Heart left ventricle (tissue), 16 donors: ENCODE measurements at regions not wholly inside any gene's neighbourhood (a gene's known extent, or its start where the extent isn't known, plus 50 kb on each side); places are given as distances from the start of the nearest gene placed in this dataset.
"Not testable (repeated sequence)": the region's sequence is repeated elsewhere in the genome, so short reads cannot be mapped to it uniquely, and the experiment has no call there.

Experiments
- ATAC-seq, 4 donors: fragments of 200-7000 bp; cut with Tn5 transposase; one replicate each; pipeline ENCODE4 v1.9.1; 2020 to 2022; ENCODE audit warnings: moderate library complexity in 4 of 4, mild to moderate bottlenecking in 3 of 4, moderate number of reproducible peaks in 1 of 4
- DNase-seq, 5 donors: peaks; one replicate each; pipeline ENCODE4 v3.0.0-alpha.2; 2020
- H3K27ac ChIP-seq, 12 donors: fragments of 200-600 bp; sonication (generic) in 4 of 12; one replicate each; pipeline versions ENCODE4 v1.5.0 to v1.8.0; 2016 to 2022; ENCODE audit warnings: mild to moderate bottlenecking in 2 of 12
- H3K27me3 ChIP-seq, 9 donors: fragments of 200-600 bp; sonication (generic) in 2 of 9; one replicate each; pipeline versions ENCODE4 v1.5.1 to v1.8.0; 2016 to 2022; ENCODE audit warnings: mild to moderate bottlenecking in 3 of 9
- H3K36me3 ChIP-seq, 9 donors: fragments of 200-600 bp; sonication (generic) in 2 of 9; one replicate each; pipeline versions ENCODE4 v1.5.0 to v1.8.0; 2018 to 2022; ENCODE audit warnings: mild to moderate bottlenecking in 2 of 9
- H3K4me1 ChIP-seq, 12 donors: fragments of 200-600 bp; sonication (generic) in 4 of 12; one replicate each; pipeline versions ENCODE4 v1.5.0 to v1.8.0; 2016 to 2022; ENCODE audit warnings: mild to moderate bottlenecking in 3 of 12
- H3K4me3 ChIP-seq, 12 donors: fragments of 200-600 bp; sonication (generic) in 4 of 12; one replicate each; pipeline versions ENCODE4 v1.5.0 to v1.8.0; 2017 to 2022; ENCODE audit warnings: mild to moderate bottlenecking in 9 of 12, moderate library complexity in 4 of 12
- H3K9me3 ChIP-seq, 12 donors: fragments of 200-600 bp; sonication (generic) in 4 of 12; one replicate each; pipeline versions ENCODE4 v1.5.0 to v1.8.0; 2016 to 2022; ENCODE audit warnings: mild to moderate bottlenecking in 1 of 12
- POLR2A ChIP-seq, 2 donors: fragments of 450-650 bp; IDR thresholded peaks; one replicate each; pipeline ENCODE4 v1.6.1; 2017; ENCODE audit warnings: antibody characterized with exemption in 2 of 2, mild to moderate bottlenecking in 2 of 2, moderate library complexity in 2 of 2
- WGBS, 4 donors: extraction: QIAGEN DNeasy Blood & Tissue Kit in 2 of 4; methylation state at CpG; one replicate each; pipeline versions ENCODE4 v1.1.5 to v1.1.7; 2013 to 2018; 5-methylcytosine and 5-hydroxymethylcytosine counted together
- intact Hi-C, 10 donors: fragments of 100-400 bp; cut with DNase I; formaldehyde crosslinking; loops; one replicate each; pipeline versions ENCODE4 v1.11.1 to v1.14.2; 2022
- TF ChIP-seq, protein P1 (sequence below), 12 donors: fragments of 200-600 bp; sonication (generic) in 4 of 12; IDR thresholded peaks; one replicate each; pipeline versions ENCODE4 v1.5.0 to v1.8.0; 2018 to 2022; ENCODE audit warnings: antibody characterized with exemption in 12 of 12, mild to moderate bottlenecking in 5 of 12
- donor health status: ischemic (EF 13 %, LVEDD 7.1; RV severe dilation, severe dysfunction).
- donor health status: healthy with polysubstance abuse.
- donor health status: DM: no; HTN: yes; CAD: no.
- donor health status: DM: no; HTN: no; CAD: no.
- donor health status: ischemic (EF 25% LVEDD 6.9; RV normal size, moderate dysfunction).
- donor health status: ischemic (EF 25% LVEDD 5.7; RV mildly dilated, moderate dysfunction).
- donor health status: healthy.
- donor health status: DM: yes; HTN: yes; CAD: no.
- donor health status: ischemic (EF 35%, LVEDD 5.7; RV mildly dilated, moderate dysfunction).
- donor health status: nonischemic (EF 11% LVEDD 7.7; RV severe dilation, severe dysfunction).
- donor health status: DM: yes; HTN: yes; CAD: no.
- donor health status: PGD.
- donor health status: ischemic (EF 29% LVEDD 5.4; RV normal size, mild dysfunction).
- donor health status: nonischemic (EF 23%, LVEDD 6.1; RV moderate dilation, normal function).

DNA sequence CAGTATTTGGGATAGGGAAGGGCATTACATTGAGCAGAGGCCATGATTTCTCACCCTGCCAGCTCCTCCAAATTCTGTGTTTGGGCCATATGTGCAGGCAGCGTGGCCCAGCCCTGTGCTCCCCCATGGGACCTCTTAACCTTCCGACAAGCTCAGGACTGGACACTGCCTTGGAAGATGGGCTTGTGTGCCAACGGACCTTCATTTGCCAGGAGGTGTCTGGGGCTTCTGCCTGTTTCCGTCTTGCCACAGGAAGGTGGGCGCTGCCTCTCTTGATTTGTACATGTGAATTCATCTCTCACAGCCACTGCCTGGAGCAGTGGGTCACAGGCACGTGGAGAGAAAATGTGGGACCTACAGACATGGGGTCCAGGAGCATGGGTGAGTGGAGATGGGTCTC lies 272.6 kb downstream of the CCSER2 start:
- ATAC-seq, result no peak
- peaks cover 0 to 8% (median 0%) of the 10 kb centered on the region in 9 donors for H3K27me3 ChIP-seq
- H3K4me3 ChIP-seq, result no peak overlapping the region
- DNase-seq, result no peak
- intact Hi-C loops, result no loop called here
- H3K27ac ChIP-seq, result no peak overlapping the region
- no peaks in the 10 kb centered on the region for H3K36me3 ChIP-seq
- no peaks in the 10 kb centered on the region for H3K4me1 ChIP-seq
- TF ChIP-seq, protein P1, sequence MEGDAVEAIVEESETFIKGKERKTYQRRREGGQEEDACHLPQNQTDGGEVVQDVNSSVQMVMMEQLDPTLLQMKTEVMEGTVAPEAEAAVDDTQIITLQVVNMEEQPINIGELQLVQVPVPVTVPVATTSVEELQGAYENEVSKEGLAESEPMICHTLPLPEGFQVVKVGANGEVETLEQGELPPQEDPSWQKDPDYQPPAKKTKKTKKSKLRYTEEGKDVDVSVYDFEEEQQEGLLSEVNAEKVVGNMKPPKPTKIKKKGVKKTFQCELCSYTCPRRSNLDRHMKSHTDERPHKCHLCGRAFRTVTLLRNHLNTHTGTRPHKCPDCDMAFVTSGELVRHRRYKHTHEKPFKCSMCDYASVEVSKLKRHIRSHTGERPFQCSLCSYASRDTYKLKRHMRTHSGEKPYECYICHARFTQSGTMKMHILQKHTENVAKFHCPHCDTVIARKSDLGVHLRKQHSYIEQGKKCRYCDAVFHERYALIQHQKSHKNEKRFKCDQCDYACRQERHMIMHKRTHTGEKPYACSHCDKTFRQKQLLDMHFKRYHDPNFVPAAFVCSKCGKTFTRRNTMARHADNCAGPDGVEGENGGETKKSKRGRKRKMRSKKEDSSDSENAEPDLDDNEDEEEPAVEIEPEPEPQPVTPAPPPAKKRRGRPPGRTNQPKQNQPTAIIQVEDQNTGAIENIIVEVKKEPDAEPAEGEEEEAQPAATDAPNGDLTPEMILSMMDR (IDR thresholded peaks at IDR 0.05), result no peak
- TF ChIP-seq POLR2A (IDR thresholded peaks at IDR 0.05), result no peak
- WGBS, 4 donors, result 63 to 95% (median 80%) methylated on average over 2 to 6 of the region's 6 CpGs
- no peaks in the 10 kb centered on the region for H3K9me3 ChIP-seq

DNA sequence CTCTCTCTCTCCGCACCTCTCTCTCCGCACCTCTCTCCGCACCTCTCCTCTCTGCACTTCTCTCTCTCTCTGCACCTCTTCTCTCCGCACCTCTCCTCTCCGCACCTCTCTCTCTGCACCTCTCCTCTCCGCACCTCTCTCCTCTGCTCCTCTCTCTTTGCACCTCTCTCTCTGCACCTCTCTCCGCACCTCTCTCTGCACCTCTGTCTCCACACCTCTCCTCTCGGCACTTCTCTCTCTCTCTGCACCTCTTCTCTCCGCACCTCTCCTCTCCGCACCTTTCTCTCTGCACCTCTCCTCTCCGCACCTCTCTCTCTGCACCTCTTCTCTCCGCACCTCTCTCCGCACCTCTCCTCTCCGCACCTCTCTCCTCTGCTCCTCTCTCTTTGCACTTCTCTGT lies 274.2 kb downstream of the CCSER2 start:
- ATAC-seq, intact Hi-C loops, H3K9me3 ChIP-seq, DNase-seq, H3K36me3 ChIP-seq, H3K4me3 ChIP-seq, H3K27ac ChIP-seq, H3K27me3 ChIP-seq, H3K4me1 ChIP-seq: not testable (repeated sequence)
- WGBS, 4 donors, result 56 to 69% (median 66%) methylated on average over 14 of the region's 14 CpGs

DNA sequence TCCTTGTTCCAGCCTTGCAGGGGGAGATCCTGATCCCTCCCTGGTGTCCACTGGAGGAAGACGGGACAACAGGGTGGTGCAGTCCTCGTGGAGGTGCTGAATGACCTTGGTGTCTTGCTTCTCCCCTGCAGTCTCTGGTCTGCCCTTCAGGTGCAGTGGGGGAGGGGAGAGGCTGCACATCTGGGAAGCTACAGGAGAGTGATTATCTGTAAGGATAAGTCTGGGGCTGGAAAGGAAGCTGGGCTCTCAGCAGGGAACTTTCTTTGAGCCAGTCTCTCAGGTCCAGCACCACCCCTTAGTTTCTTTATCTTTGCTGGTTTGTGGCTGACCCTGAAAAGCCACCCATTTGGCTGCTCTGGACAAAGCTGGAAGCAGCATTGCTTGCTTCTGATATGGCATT lies 275.6 kb downstream of the CCSER2 start:
- intact Hi-C loops, result no loop called here
- TF ChIP-seq, protein P1 (IDR thresholded peaks at IDR 0.05), result no peak
- no peak for TF ChIP-seq POLR2A (IDR thresholded peaks at IDR 0.05)
- Histone ChIP-seq H3K36me3 (no peaks in the 10 kb centered on the region), H3K4me3 (no peak overlapping the region), H3K27me3 (peaks cover 0 to 8% (median 0%) of the 10 kb centered on the region in 9 donors), H3K27ac (no peak overlapping the region), H3K4me1 (no peaks in the 10 kb centered on the region), H3K9me3 (no peaks in the 10 kb centered on the region)
- WGBS, 4 donors, result 30 to 42% (median 35%) methylated on average over 2 of the region's 2 CpGs
- no peak for ATAC-seq
- no peak for DNase-seq

DNA sequence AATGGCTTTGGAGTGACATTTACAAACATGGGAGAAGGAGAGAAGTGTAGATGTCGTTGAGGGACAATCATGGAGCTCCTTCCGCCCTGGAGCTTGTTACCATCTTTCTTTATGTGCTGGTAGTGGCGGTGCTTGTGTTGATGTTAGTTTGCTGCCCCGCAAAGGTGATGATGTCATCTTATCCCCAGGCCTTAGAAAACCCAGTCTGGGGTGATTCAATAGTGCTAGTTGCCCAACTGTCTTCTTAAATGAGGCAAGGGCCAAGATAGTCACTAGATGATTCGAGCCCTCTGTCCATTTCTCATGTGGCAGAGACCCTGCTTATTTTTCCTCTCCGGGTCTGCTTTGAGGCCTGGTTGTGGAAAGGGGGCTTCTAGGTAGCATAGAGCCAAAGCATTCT lies 277.4 kb downstream of the CCSER2 start:
- no peak for DNase-seq
- H3K4me3 ChIP-seq, result no peak overlapping the region
- H3K36me3 ChIP-seq, result no peaks in the 10 kb centered on the region
- H3K27ac ChIP-seq, result no peak overlapping the region
- peaks cover 0 to 13% (median 0%) of the 10 kb centered on the region in 9 donors for H3K27me3 ChIP-seq
- ATAC-seq, result no peak
- H3K9me3 ChIP-seq, result no peaks in the 10 kb centered on the region
- 80 to 89% (median 88%) methylated on average over 6 of the region's 6 CpGs for WGBS, 4 donors
- TF ChIP-seq, protein P1 (IDR thresholded peaks at IDR 0.05), result no peak
- no peak for TF ChIP-seq POLR2A (IDR thresholded peaks at IDR 0.05)
- no peaks in the 10 kb centered on the region for H3K4me1 ChIP-seq
- intact Hi-C loops, result no loop called here

DNA sequence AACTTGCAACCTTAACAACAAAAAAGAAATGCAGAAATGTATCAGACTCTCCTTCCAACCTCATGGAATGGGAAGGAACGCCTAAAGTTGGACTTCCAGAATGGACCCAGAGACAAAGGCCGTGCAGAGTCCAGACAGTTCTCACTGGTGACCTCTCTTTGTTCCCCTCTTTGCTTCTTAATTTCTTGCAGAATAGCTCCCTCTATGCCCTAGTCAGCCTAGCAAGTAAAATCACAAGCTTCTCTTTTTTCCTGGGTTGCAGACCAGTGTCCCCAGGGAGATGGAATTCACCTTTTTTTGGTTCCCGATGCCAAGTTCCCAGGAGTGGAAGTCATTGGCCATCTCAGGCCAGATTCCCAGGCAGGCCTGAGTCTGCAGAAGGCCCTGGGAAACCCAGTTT lies 278.0 kb downstream of the CCSER2 start:
- Histone ChIP-seq H3K27ac (no peak overlapping the region), H3K27me3 (peaks cover 0 to 13% (median 0%) of the 10 kb centered on the region in 9 donors), H3K4me1 (no peaks in the 10 kb centered on the region), H3K9me3 (no peaks in the 10 kb centered on the region), H3K4me3 (no peak overlapping the region), H3K36me3 (no peaks in the 10 kb centered on the region)
- 65 to 74% (median 70%) methylated on average over 3 of the region's 3 CpGs for WGBS, 4 donors
- ATAC-seq (no peak), DNase-seq (no peak)
- TF ChIP-seq POLR2A (IDR thresholded peaks at IDR 0.05), result no peak
- TF ChIP-seq, protein P1 (IDR thresholded peaks at IDR 0.05), result no peak
- intact Hi-C loops, result no loop called here
